ENCODE measurements at regions not wholly inside any gene's neighbourhood (a gene's known extent, or its start where the extent isn't known, plus 50 kb on each side); places are given as distances from the start of the nearest gene placed in this dataset.

DNA sequence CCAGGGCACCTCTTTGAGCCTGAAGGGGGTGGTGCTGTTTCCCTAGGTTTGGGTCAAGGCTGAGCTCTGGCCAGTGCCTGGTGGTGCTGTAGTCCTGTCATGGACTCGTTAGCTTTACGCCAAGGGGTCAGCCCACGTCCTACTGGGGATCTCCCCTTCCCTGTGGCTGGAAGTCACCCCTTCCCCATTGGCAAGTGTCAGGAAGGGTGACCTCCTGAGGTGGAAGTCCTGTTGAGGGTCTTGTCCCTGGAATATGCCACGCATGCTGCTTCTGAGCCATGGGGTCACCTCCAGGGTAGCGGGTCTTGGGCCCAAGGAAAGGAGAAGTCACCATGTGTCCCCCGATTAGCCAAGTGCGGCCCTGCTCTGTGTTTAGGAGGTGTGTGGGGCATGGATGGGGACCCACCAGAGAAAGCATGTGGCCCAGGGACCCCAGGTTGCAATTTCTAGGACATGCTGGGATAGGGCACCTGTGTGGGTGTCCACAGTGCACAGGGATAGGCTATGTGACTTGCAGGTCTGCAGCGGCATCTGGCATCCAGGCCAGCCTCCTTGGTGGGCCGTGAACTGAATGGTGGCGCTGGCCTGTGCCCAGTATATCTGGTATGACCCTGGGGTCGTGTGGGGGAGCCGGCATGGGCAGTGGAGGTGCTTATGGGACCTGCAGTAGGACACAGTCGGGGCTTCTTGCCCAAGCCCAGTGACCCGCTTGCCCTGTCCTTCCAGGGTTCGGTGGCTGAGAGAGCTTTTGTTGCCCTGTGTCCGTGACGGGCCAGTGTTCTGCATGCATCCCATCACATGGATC is 226.7 kb downstream of the SNRPN start:
- Histone ChIP-seq H3K36me3 (ENCODE audit: control insufficient read depth in 2 of 2, insufficient read depth in 2 of 2, low read length in 2 of 2) (no peaks in the 10 kb centered on the region), H3K9me3 (ENCODE audit: control insufficient read depth in 2 of 2, low read length in 2 of 2) (peaks cover 8 to 14% of the 10 kb centered on the region in 2 donors)

DNA sequence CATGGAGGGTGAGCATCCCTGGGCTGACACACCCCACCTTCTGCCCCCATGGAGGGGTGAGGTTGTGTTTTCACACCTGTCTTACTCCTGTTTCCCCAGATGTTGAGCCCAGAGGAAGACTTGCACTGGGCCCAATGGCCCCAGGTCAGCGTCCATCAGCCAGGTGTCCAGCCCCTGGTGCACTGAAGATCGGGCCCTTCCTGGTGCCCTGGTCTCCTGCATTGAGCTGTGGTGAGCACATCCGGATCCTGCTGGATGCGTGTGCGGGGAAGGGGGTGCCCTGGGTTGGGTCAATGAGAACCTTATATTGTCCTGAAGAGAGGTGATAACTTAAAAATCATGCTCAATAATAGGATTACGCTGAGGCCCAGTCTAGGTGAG is 227.3 kb downstream of the SNRPN start:
- H3K4me1 ChIP-seq (ENCODE audit: control insufficient read depth in 2 of 2, insufficient read depth in 2 of 2, low read length in 2 of 2) = no peaks in the 10 kb centered on the region
- no peaks in the 10 kb centered on the region for H3K27me3 ChIP-seq (ENCODE audit: control insufficient read depth in 2 of 2, insufficient read depth in 2 of 2, low read length in 2 of 2)
- H3K9ac ChIP-seq (ENCODE audit: low read depth in 1 of 2, low read length in 2 of 2) = no peak overlapping the region
- no peak overlapping the region for H3K27ac ChIP-seq (ENCODE audit: low read depth in 2 of 2, low read length in 2 of 2)
- H3K9me3 ChIP-seq (ENCODE audit: control insufficient read depth in 2 of 2, low read length in 2 of 2) = peaks cover 8 to 14% of the 10 kb centered on the region in 2 donors
- H3K36me3 ChIP-seq (ENCODE audit: control insufficient read depth in 2 of 2, insufficient read depth in 2 of 2, low read length in 2 of 2) = no peaks in the 10 kb centered on the region
- no peak overlapping the region for H3K4me3 ChIP-seq (ENCODE audit: low read length in 2 of 2)

More for the DNA sequence above, 226.7 kb downstream of the SNRPN start:
- H3K9ac ChIP-seq (ENCODE audit: low read depth in 1 of 2, low read length in 2 of 2) = no peak overlapping the region
- H3K4me1 ChIP-seq (ENCODE audit: control insufficient read depth in 2 of 2, insufficient read depth in 2 of 2, low read length in 2 of 2) = no peaks in the 10 kb centered on the region
- H3K27ac ChIP-seq (ENCODE audit: low read depth in 2 of 2, low read length in 2 of 2) = no peak overlapping the region
- H3K27me3 ChIP-seq (ENCODE audit: control insufficient read depth in 2 of 2, insufficient read depth in 2 of 2, low read length in 2 of 2) = no peaks in the 10 kb centered on the region
- no peak overlapping the region for H3K4me3 ChIP-seq (ENCODE audit: low read length in 2 of 2)

DNA sequence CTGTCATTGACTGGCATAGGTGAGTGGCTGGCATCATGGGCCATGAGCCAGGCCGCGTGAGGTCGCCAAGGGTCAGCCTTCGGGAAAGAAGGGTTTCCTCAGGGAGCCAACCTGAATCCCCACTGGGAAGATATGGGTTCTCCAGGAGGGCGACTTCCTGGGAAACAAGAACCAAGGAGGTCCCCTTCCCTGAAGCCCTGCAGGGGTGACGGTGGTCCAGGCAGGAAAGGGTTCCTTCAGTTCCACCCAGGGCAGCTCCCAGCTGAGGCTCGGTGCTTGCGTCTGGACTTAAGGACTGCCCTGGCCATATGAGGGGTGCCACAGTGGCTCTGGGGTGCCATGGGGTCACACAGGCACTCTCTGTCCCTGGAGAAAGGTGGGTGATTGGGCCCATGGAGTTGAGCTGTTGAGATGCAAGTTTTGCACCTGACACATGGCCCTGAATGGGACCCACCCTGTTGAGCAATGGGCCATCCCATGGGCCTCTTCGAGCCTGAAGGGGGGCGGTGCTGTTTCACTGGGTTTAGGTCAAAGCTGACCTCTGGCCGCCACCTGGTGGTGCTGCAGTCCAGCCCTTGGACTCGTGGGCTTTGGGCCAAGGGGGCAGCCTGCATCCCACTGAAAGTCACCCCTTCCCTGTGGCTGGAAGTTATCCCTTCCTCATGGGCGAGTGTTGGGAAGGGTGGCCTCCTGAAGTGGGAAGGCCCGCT is 228.1 kb downstream of the SNRPN start:
- H3K36me3 ChIP-seq (ENCODE audit: control insufficient read depth in 2 of 2, insufficient read depth in 2 of 2, low read length in 2 of 2) = no peaks in the 10 kb centered on the region
- H3K4me3 ChIP-seq (ENCODE audit: low read length in 2 of 2) = no peak overlapping the region
- H3K27ac ChIP-seq (ENCODE audit: low read depth in 2 of 2, low read length in 2 of 2) = no peak overlapping the region
- peaks cover 3 to 12% of the 10 kb centered on the region in 2 donors for H3K9me3 ChIP-seq (ENCODE audit: control insufficient read depth in 2 of 2, low read length in 2 of 2)
- H3K9ac ChIP-seq (ENCODE audit: low read depth in 1 of 2, low read length in 2 of 2) = no peak overlapping the region
- H3K27me3 ChIP-seq (ENCODE audit: control insufficient read depth in 2 of 2, insufficient read depth in 2 of 2, low read length in 2 of 2) = no peaks in the 10 kb centered on the region
- H3K4me1 ChIP-seq (ENCODE audit: control insufficient read depth in 2 of 2, insufficient read depth in 2 of 2, low read length in 2 of 2) = no peaks in the 10 kb centered on the region

DNA sequence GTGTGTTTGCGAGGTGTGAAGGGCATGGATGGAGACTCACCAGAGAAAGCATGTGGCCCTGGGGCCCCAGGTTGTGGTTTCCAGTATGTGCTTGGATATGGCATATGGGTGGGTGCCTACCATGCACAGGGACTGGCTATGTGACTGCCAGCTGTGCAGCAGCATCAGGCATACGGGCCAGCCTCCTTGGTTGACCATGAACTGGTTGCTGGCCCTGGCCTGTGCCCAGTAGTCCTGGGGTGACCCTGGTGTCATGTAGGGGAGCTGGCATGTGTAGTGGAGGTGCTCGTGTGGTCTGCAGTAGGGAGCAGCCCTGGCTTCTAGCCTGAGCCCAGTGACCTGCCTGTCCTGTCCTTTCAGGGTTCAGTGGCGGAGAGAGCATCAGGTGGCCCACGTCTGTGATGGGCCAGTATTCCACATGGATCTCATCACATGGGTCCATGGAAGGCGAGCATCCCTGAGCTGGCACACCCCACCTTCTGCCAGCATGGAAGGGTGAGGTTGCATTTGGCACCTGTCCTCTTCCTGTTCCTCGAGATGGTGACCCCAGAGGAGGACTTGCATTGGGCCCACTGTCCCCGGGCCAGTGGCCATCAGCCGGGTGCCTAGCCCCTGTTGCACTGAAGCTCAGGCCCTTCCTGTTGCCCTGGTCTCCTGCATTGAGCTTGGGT is 228.9 kb downstream of the SNRPN start:
- Histone ChIP-seq H3K36me3 (ENCODE audit: control insufficient read depth in 2 of 2, insufficient read depth in 2 of 2, low read length in 2 of 2) (no peaks in the 10 kb centered on the region), H3K4me3 (ENCODE audit: low read length in 2 of 2) (no peak overlapping the region), H3K9ac (ENCODE audit: low read depth in 1 of 2, low read length in 2 of 2) (no peak overlapping the region), H3K4me1 (ENCODE audit: control insufficient read depth in 2 of 2, insufficient read depth in 2 of 2, low read length in 2 of 2) (no peaks in the 10 kb centered on the region), H3K9me3 (ENCODE audit: control insufficient read depth in 2 of 2, low read length in 2 of 2) (peaks cover 3 to 12% of the 10 kb centered on the region in 2 donors), H3K27me3 (ENCODE audit: control insufficient read depth in 2 of 2, insufficient read depth in 2 of 2, low read length in 2 of 2) (no peaks in the 10 kb centered on the region), H3K27ac (ENCODE audit: low read depth in 2 of 2, low read length in 2 of 2) (no peak overlapping the region)

DNA sequence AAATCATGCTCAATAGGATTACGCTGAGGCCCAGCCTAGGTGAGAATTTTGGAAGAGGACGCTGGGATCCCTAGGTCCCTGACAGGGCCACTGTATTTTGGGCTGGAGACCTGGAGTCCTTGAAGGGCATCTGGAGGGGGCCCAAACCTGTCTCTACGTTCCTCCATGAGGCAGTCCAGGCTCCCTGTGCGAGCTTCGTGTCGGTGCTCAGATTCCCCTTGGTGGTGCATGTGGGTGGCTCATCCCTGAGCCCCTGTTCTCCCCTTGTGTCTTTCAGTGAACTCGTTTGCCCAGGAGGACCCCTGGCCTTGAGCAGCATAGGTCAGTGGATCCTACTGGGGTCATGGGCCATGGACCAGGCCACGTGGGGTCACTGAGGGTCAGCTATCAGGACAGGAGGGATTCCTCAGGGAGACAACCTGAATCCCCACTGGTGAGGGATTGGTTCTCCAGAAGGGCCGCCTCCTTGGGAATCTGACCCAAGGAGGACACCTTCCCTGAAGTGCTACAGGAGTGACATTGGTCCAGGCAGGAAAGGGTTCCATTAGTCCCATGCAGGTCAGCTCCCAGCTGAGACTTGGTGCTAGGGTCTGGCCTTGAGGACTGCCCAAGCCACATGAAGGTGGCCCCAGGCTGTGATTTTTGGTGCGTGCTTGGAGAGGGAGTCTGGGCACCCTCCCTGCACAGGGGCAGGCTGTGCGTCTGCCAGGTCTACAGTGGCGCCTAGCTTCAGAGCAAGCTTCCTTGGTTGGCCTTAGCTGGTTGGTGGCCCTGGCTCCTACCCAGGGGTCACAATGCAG is 229.8 kb downstream of the SNRPN start:
- Histone ChIP-seq H3K27me3 (ENCODE audit: control insufficient read depth in 2 of 2, insufficient read depth in 2 of 2, low read length in 2 of 2) (no peaks in the 10 kb centered on the region), H3K27ac (ENCODE audit: low read depth in 2 of 2, low read length in 2 of 2) (no peak overlapping the region), H3K4me3 (ENCODE audit: low read length in 2 of 2) (no peak overlapping the region), H3K9ac (ENCODE audit: low read depth in 1 of 2, low read length in 2 of 2) (no peak overlapping the region), H3K4me1 (ENCODE audit: control insufficient read depth in 2 of 2, insufficient read depth in 2 of 2, low read length in 2 of 2) (no peaks in the 10 kb centered on the region), H3K9me3 (ENCODE audit: control insufficient read depth in 2 of 2, low read length in 2 of 2) (peaks cover 0 to 14% of the 10 kb centered on the region in 2 donors), H3K36me3 (ENCODE audit: control insufficient read depth in 2 of 2, insufficient read depth in 2 of 2, low read length in 2 of 2) (no peaks in the 10 kb centered on the region)

DNA sequence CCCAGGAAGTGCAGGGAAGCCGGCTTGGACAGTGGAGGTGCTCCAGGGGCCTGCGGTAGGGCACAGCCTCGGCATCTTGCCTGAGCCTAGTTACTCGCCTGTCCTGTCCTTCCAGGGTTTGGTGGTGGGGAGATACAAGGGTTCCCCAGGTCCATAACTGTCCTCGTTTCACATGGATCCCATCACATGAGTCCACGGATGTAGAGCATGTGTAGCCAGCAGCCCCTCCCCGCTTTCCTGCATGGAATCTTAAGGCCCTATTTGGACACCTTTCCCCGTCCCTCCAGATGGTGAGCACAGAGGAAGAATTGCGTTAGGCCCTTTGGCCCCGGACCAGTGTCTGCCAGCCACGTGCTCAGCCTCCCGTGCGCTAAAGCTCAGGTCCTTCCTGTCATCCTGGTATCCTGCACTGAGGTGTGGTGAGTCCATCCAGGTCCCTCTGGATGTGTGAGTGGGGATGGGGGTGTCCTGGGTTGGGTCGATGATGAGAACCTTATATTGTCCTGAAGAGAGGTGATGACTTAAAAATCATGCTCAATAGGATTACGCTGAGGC is 230.4 kb downstream of the SNRPN start:
- Histone ChIP-seq H3K4me3 (ENCODE audit: low read length in 2 of 2) (no peak overlapping the region), H3K27ac (ENCODE audit: low read depth in 2 of 2, low read length in 2 of 2) (no peak overlapping the region), H3K36me3 (ENCODE audit: control insufficient read depth in 2 of 2, insufficient read depth in 2 of 2, low read length in 2 of 2) (no peaks in the 10 kb centered on the region), H3K9ac (ENCODE audit: low read depth in 1 of 2, low read length in 2 of 2) (no peak overlapping the region), H3K4me1 (ENCODE audit: control insufficient read depth in 2 of 2, insufficient read depth in 2 of 2, low read length in 2 of 2) (no peaks in the 10 kb centered on the region), H3K27me3 (ENCODE audit: control insufficient read depth in 2 of 2, insufficient read depth in 2 of 2, low read length in 2 of 2) (no peaks in the 10 kb centered on the region), H3K9me3 (ENCODE audit: control insufficient read depth in 2 of 2, low read length in 2 of 2) (peaks cover 0 to 17% of the 10 kb centered on the region in 2 donors)

DNA sequence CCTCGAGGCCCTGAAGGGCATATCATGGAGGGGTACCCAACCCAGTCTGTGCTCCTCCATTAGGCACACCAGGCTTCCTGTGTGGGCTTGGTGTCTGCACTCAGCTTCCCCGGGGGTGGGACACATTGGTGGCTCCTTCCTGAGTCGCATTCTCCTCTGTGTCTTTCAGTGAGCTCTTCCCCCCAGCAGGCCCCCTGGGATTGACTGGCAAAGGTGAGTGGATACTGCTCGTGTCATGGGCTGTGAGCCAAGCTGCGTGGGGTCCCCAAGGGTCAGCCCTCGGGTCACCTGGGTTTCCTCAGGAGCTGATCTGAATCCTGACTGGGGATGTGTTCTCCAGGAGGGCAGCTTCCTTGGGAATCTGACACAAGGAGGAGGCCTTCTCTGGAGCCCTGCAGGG is 231.0 kb downstream of the SNRPN start:
- H3K9ac ChIP-seq (ENCODE audit: low read depth in 1 of 2, low read length in 2 of 2) = no peak overlapping the region
- no peak overlapping the region for H3K27ac ChIP-seq (ENCODE audit: low read depth in 2 of 2, low read length in 2 of 2)
- H3K4me3 ChIP-seq (ENCODE audit: low read length in 2 of 2) = no peak overlapping the region
- no peaks in the 10 kb centered on the region for H3K36me3 ChIP-seq (ENCODE audit: control insufficient read depth in 2 of 2, insufficient read depth in 2 of 2, low read length in 2 of 2)
- H3K9me3 ChIP-seq (ENCODE audit: control insufficient read depth in 2 of 2, low read length in 2 of 2) = peaks cover 0 to 20% of the 10 kb centered on the region in 2 donors
- no peaks in the 10 kb centered on the region for H3K4me1 ChIP-seq (ENCODE audit: control insufficient read depth in 2 of 2, insufficient read depth in 2 of 2, low read length in 2 of 2)
- no peaks in the 10 kb centered on the region for H3K27me3 ChIP-seq (ENCODE audit: control insufficient read depth in 2 of 2, insufficient read depth in 2 of 2, low read length in 2 of 2)

DNA sequence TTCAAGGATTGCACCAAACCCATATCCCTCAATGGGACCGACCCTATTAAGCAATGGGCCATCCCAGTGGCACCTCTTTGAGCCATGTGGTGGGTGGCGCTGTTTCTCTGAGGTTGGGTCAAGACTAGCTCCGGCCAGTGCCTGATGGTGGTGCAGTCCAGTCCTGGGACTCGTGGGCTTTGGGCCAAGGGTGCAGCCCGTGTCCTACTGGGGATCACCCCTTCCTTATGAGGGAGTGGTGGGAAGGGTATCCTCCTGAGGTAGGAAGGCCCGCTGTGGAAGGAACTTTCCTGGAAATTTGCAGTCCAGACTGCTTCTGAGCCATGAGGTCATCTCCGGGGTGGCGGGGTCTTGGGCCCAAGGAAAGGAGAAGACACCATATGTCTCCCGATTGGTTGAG is 231.6 kb downstream of the SNRPN start:
- H3K36me3 ChIP-seq (ENCODE audit: control insufficient read depth in 2 of 2, insufficient read depth in 2 of 2, low read length in 2 of 2) = no peaks in the 10 kb centered on the region
- H3K9ac ChIP-seq (ENCODE audit: low read depth in 1 of 2, low read length in 2 of 2) = no peak overlapping the region
- no peaks in the 10 kb centered on the region for H3K27me3 ChIP-seq (ENCODE audit: control insufficient read depth in 2 of 2, insufficient read depth in 2 of 2, low read length in 2 of 2)
- no peak overlapping the region for H3K4me3 ChIP-seq (ENCODE audit: low read length in 2 of 2)
- H3K27ac ChIP-seq (ENCODE audit: low read depth in 2 of 2, low read length in 2 of 2) = no peak overlapping the region
- H3K9me3 ChIP-seq (ENCODE audit: control insufficient read depth in 2 of 2, low read length in 2 of 2) = peaks cover 0 to 18% of the 10 kb centered on the region in 2 donors
- no peaks in the 10 kb centered on the region for H3K4me1 ChIP-seq (ENCODE audit: control insufficient read depth in 2 of 2, insufficient read depth in 2 of 2, low read length in 2 of 2)

DNA sequence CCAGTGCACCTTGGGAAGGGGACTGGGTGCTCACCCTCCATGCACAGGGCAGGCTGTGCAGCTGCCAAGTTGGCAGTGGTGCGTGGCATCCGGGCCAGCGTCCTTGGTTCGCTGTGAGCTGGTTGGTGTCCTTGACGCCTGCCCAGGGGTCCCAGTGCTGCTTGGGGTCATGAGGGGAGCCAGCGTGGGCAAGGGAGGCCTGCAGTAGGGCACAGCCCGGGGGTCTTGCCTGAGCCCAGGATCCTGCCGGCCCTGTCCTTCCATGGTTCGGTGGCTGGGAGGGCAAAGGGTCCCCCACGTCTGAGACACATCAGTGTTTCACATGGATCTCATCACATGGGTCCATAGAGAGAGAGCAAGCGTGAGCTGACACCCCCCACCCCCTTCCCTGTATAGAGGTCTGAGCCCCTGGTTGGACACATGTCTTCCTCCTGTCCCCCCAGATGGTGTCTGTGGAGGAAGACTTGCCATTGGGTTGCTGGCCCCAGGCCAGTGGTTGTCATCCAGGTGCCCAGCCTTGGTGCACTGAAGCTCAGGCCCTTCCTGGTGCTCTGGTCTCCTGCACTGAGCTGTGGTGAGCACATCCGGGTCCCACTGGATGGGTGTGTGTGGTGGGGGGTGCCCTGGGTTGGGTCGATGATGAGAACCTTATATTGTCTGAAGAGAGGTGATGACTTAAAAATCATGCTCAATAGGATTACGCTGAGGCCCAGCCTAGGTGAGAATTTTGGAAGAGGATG is 232.3 kb downstream of the SNRPN start:
- peaks cover 0 to 12% of the 10 kb centered on the region in 2 donors for H3K9me3 ChIP-seq (ENCODE audit: control insufficient read depth in 2 of 2, low read length in 2 of 2)

More for the DNA sequence above, 232.3 kb downstream of the SNRPN start:
- Histone ChIP-seq H3K4me1 (ENCODE audit: control insufficient read depth in 2 of 2, insufficient read depth in 2 of 2, low read length in 2 of 2) (no peaks in the 10 kb centered on the region), H3K27me3 (ENCODE audit: control insufficient read depth in 2 of 2, insufficient read depth in 2 of 2, low read length in 2 of 2) (no peaks in the 10 kb centered on the region), H3K9ac (ENCODE audit: low read depth in 1 of 2, low read length in 2 of 2) (no peak overlapping the region), H3K27ac (ENCODE audit: low read depth in 2 of 2, low read length in 2 of 2) (no peak overlapping the region), H3K36me3 (ENCODE audit: control insufficient read depth in 2 of 2, insufficient read depth in 2 of 2, low read length in 2 of 2) (no peaks in the 10 kb centered on the region), H3K4me3 (ENCODE audit: low read length in 2 of 2) (no peak overlapping the region)
